H1 (cell line): ENCODE measurements at regions not wholly inside any gene's neighbourhood (a gene's known extent, or its start where the extent isn't known, plus 50 kb on each side); places are given as distances from the start of the nearest gene placed in this dataset.

Source experiments
- CTCF ChIA-PET: fragments of 300-600 bp; sonication (Branson Sonifier 250); formaldehyde crosslinking; loops from one replicate; lab custom pipeline; 2021; ENCODE audit not compliant: partially characterized antibody; lab: Charles Lee
- POLR2A ChIA-PET: fragments of 300-600 bp; sonication (Branson Sonifier 250); formaldehyde crosslinking; loops from one replicate; lab custom pipeline; 2021; ENCODE audit warnings: inconsistent platforms; ENCODE audit not compliant: partially characterized antibody; lab: Charles Lee
- DNase-seq, 2 experiments: peaks; one replicate each; pipeline versions ENCODE4 v3.0.0 to v3.0.0-alpha.2; 2010 to 2022; ENCODE audit warnings: low spot score in 2 of 2, low read depth in 1 of 2, mixed read lengths in 1 of 2
- FAIRE-seq: peaks from 2 replicates; lab custom pipeline; 2011; peaks lifted over from hg19 to GRCh38; lab: Jason Lieb, UNC
- H2AFZ ChIP-seq: 2 replicates; pipeline ENCODE4 v1.8.1; 2012; ENCODE audit warnings: low read length, inconsistent platforms
- H2AK5ac ChIP-seq: 2 replicates; pipeline ENCODE4 v1.6.1; 2013; ENCODE audit warnings: low read depth, low read length
- H2BK120ac ChIP-seq: replicated peaks from 2 replicates; pipeline ENCODE3; 2013; ENCODE audit warnings: low read depth, low read length, inconsistent platforms
- H2BK12ac ChIP-seq: 2 replicates; pipeline ENCODE4 v1.6.1; 2013; ENCODE audit warnings: low read depth, low read length
- H2BK15ac ChIP-seq: 2 replicates; pipeline ENCODE4 v1.6.1; 2013; ENCODE audit warnings: low read length
- H2BK20ac ChIP-seq: 2 replicates; pipeline ENCODE4 v1.6.1; 2013; ENCODE audit warnings: low read length
- H2BK5ac ChIP-seq: 2 replicates; pipeline ENCODE4 v1.6.1; 2013; ENCODE audit warnings: low read depth, low read length
- H3K14ac ChIP-seq: 2 replicates; pipeline ENCODE4 v1.6.1; 2013; ENCODE audit warnings: inconsistent platforms; ENCODE audit not compliant: insufficient read length
- H3K18ac ChIP-seq: 2 replicates; pipeline ENCODE4 v1.6.1; 2013; ENCODE audit warnings: low read length; ENCODE audit errors: extremely low read depth
- H3K23ac ChIP-seq: 2 replicates; pipeline ENCODE4 v1.6.1; 2013; ENCODE audit warnings: inconsistent platforms; ENCODE audit not compliant: insufficient read length
- H3K23me2 ChIP-seq: 2 replicates; pipeline ENCODE4 v1.6.1; 2013; ENCODE audit warnings: low read depth, low read length
- H3K27ac ChIP-seq: 2 replicates; pipeline ENCODE4 v1.6.1; 2011; ENCODE audit warnings: low read depth, low read length, inconsistent platforms
- H3K27me3 ChIP-seq, 4 experiments: replicated peaks in 1 of 4; 1 replicate in 1 of 4; 2 replicates in 3 of 4; pipeline versions ENCODE4 v1.6.1 to v1.8.1; 2011 to 2013; ENCODE audit warnings: low read length in 3 of 4, mild to moderate bottlenecking in 3 of 4, inconsistent platforms in 2 of 4, mixed read lengths in 2 of 4, moderate library complexity in 1 of 4; ENCODE audit not compliant: control insufficient read depth in 3 of 4, insufficient read depth in 3 of 4; ENCODE audit errors: extremely low read depth in 1 of 4
- H3K36me3 ChIP-seq, 4 experiments: 2 replicates each; pipeline versions ENCODE4 v1.6.1 to v1.8.1; 2011 to 2013; ENCODE audit warnings: mild to moderate bottlenecking in 4 of 4, low read length in 3 of 4, moderate library complexity in 2 of 4, control low read depth in 1 of 4, inconsistent platforms in 1 of 4; ENCODE audit not compliant: insufficient read depth in 4 of 4, control insufficient read depth in 2 of 4
- H3K4ac ChIP-seq: replicated peaks from 2 replicates; pipeline ENCODE3; 2013; ENCODE audit warnings: low read length, low read depth, mixed read lengths, inconsistent platforms; ENCODE audit not compliant: insufficient read length
- H3K4me1 ChIP-seq, 4 experiments: replicated peaks in 1 of 4; 1 replicate in 1 of 4; 2 replicates in 3 of 4; pipeline versions ENCODE4 v1.6.1 to v1.8.1; 2011 to 2013; ENCODE audit warnings: low read length in 3 of 4, inconsistent platforms in 2 of 4, mixed read lengths in 1 of 4; ENCODE audit not compliant: insufficient read depth in 4 of 4, control insufficient read depth in 3 of 4
- H3K4me2 ChIP-seq, 2 experiments: 2 replicates each; pipeline versions ENCODE4 v1.6.1 to v1.8.1; 2011 to 2013; ENCODE audit warnings: low read depth in 2 of 2, low read length in 2 of 2, control low read depth in 1 of 2, inconsistent platforms in 1 of 2, mild to moderate bottlenecking in 1 of 2; ENCODE audit not compliant: insufficient read depth in 1 of 2
- H3K4me3 ChIP-seq, 4 experiments: fragments of 200-600, 300-600 bp in 1 of 4; sonication (generic), shearing (Covaris generic), sonication (Bioruptor Twin) in 1 of 4; 2 replicates each; pipeline versions ENCODE4 v1.5.1 to v1.8.1; 2011 to 2016; ENCODE audit warnings: low read length in 4 of 4, low read depth in 3 of 4, control low read depth in 2 of 4, inconsistent platforms in 2 of 4, mild to moderate bottlenecking in 2 of 4, mixed read lengths in 1 of 4, moderate library complexity in 1 of 4; ENCODE audit not compliant: insufficient read depth in 2 of 4; ENCODE audit errors: extremely low read depth in 1 of 4
- H3K56ac ChIP-seq: replicated peaks from 2 replicates; pipeline ENCODE3; 2013; ENCODE audit warnings: low read depth, mild to moderate bottlenecking, mixed read lengths, low read length, inconsistent platforms; ENCODE audit not compliant: insufficient read length
- H3K79me1 ChIP-seq: 2 replicates; pipeline ENCODE4 v1.6.1; 2013; ENCODE audit warnings: low read depth, low read length, control low read depth
- H3K79me2 ChIP-seq, 2 experiments: 2 replicates each; pipeline versions ENCODE4 v1.6.1 to v1.8.1; 2012 to 2013; ENCODE audit warnings: low read length in 2 of 2, mild to moderate bottlenecking in 2 of 2, inconsistent platforms in 1 of 2; ENCODE audit not compliant: insufficient read depth in 2 of 2, control insufficient read depth in 1 of 2
- H3K9ac ChIP-seq, 4 experiments: replicated peaks in 1 of 4; 1 replicate in 1 of 4; 2 replicates in 3 of 4; pipeline versions ENCODE4 v1.6.1 to v1.8.1; 2011 to 2013; ENCODE audit warnings: low read depth in 3 of 4, low read length in 3 of 4, control low read depth in 2 of 4, mild to moderate bottlenecking in 2 of 4, moderate library complexity in 2 of 4, inconsistent platforms in 1 of 4; ENCODE audit errors: extremely low read depth in 1 of 4
- H3K9me3 ChIP-seq, 2 experiments: 2 replicates each; pipeline versions ENCODE4 v1.6.1 to v1.8.1; 2012 to 2013; ENCODE audit warnings: mild to moderate bottlenecking in 2 of 2, moderate library complexity in 2 of 2, control low read depth in 1 of 2, inconsistent platforms in 1 of 2, low read depth in 1 of 2, low read length in 1 of 2, mixed read lengths in 1 of 2; ENCODE audit not compliant: insufficient read depth in 2 of 2
- H4K20me1 ChIP-seq, 2 experiments: replicated peaks in 1 of 2; 2 replicates each; pipeline versions ENCODE3 to v1.8.1; 2011 to 2013; ENCODE audit warnings: inconsistent platforms in 2 of 2, low read length in 2 of 2, mild to moderate bottlenecking in 1 of 2; ENCODE audit not compliant: insufficient read depth in 2 of 2, control insufficient read depth in 1 of 2
- H4K5ac ChIP-seq: 2 replicates; pipeline ENCODE4 v1.6.1; 2013; ENCODE audit warnings: low read length, low read depth, mixed read lengths, inconsistent platforms; ENCODE audit not compliant: insufficient read length
- H4K8ac ChIP-seq: 2 replicates; pipeline ENCODE4 v1.8.0; 2013; ENCODE audit warnings: mild to moderate bottlenecking, moderate library complexity, low read length, inconsistent platforms; ENCODE audit not compliant: insufficient read depth; ENCODE audit errors: extremely low read depth
- H4K91ac ChIP-seq: replicated peaks from 2 replicates; pipeline ENCODE3; 2013; ENCODE audit warnings: low read length, mixed read lengths, inconsistent platforms; ENCODE audit not compliant: insufficient read length
- BACH1 ChIP-seq: IDR thresholded peaks from 2 replicates; pipeline ENCODE4 v1.6.1; 2012; ENCODE audit warnings: low read length, improper control_type of control experiment
- BRCA1 ChIP-seq: IDR thresholded peaks from 2 replicates; pipeline ENCODE4 v1.6.1; 2012; ENCODE audit warnings: low read depth, low read length, improper control_type of control experiment
- CTBP2 ChIP-seq: IDR thresholded peaks from 2 replicates; pipeline ENCODE4 v1.7.0; 2011; ENCODE audit warnings: borderline replicate concordance, mild to moderate bottlenecking, moderate library complexity, mixed read lengths, low read length; ENCODE audit not compliant: insufficient read depth, insufficient read length
- KDM1A ChIP-seq: fragments of 200-600, 300-600 bp; sonication (generic); IDR thresholded peaks from 2 replicates; pipeline ENCODE4 v1.7.1; 2016; ENCODE audit warnings: mild to moderate bottlenecking, low read length, borderline replicate concordance
- NANOG ChIP-seq: IDR thresholded peaks from 2 replicates; pipeline ENCODE4 v1.6.1; 2011; ENCODE audit warnings: low read length, low read depth, mild to moderate bottlenecking, inconsistent platforms; ENCODE audit not compliant: insufficient read depth, poor library complexity, severe bottlenecking
- PHF8 ChIP-seq: fragments of 200-600 bp; sonication (generic); conservative IDR thresholded peaks from 2 replicates; pipeline ENCODE4 v1.7.1; 2012; ENCODE audit warnings: low read depth, mild to moderate bottlenecking, inconsistent platforms, low read length, moderate library complexity
- POLR2A ChIP-seq, 2 experiments: IDR thresholded peaks; 1 replicate in 1 of 2; 2 replicates in 1 of 2; pipeline ENCODE4 v1.6.1; 2011; ENCODE audit warnings: low read depth in 2 of 2, low read length in 2 of 2, mild to moderate bottlenecking in 2 of 2; ENCODE audit errors: control extremely low read depth in 1 of 2
- SAP30 ChIP-seq: fragments of 300-600 bp; sonication (generic); IDR thresholded peaks from 2 replicates; pipeline ENCODE4 v1.7.1; 2012; ENCODE audit warnings: low read length, moderate library complexity, mild to moderate bottlenecking, inconsistent platforms; ENCODE audit not compliant: insufficient read depth, insufficient replicate concordance
- SIX5 ChIP-seq: IDR thresholded peaks from 2 replicates; pipeline ENCODE4 v1.6.1; 2011; ENCODE audit warnings: mild to moderate bottlenecking, low read depth, low read length
- USF2 ChIP-seq: IDR thresholded peaks from 2 replicates; pipeline ENCODE4 v1.6.1; 2011; ENCODE audit warnings: low read length, improper control_type of control experiment
- WGBS, 2 experiments: shearing (Covaris generic) in 1 of 2; methylation state at CpG; one replicate each; pipeline versions ENCODE4 v1.1.6 to v1.1.7; 2013 to 2015; ENCODE audit warnings: low lambda C conversion rate in 2 of 2, mixed read lengths in 2 of 2, inconsistent platforms in 1 of 2, low coverage in 1 of 2, missing lambda C conversion rate in 1 of 2; ENCODE audit not compliant: insufficient replicate concordance in 2 of 2, insufficient coverage in 1 of 2, insufficient read length in 1 of 2; ENCODE audit errors: extremely low coverage in 1 of 2, missing lambda C conversion rate in 1 of 2; 5-methylcytosine and 5-hydroxymethylcytosine counted together

- Histone ChIP-seq H3K23ac (no peak overlapping the region), H3K27me3 (peaks cover 0 to 2% (median 0%) of the 10 kb centered on the region in 4 experiments; a peak in 2 of 7 replicates), H4K91ac (peak overlapping the region; percentile 34), H3K4me1 (peaks cover 0 to 3% (median 0%) of the 10 kb centered on the region in 4 experiments; a peak in 4 of 7 replicates), H4K20me1 (no peaks in the 10 kb centered on the region), H4K8ac (no peak overlapping the region), H2BK120ac (no peak overlapping the region), H4K5ac (no peak overlapping the region), H2AFZ (0 out of 2 replicates have a peak overlapping the region, but pooled peaks have one; percentile 21), H3K23me2 (no peaks in the 10 kb centered on the region; the same call in 1 of the 2 replicates), H3K9ac (no peak overlapping the region), H3K4me3 (no peak overlapping the region), H3K14ac (no peak overlapping the region), H2BK15ac (peak overlapping the region; percentile 10; the same call in 1 of the 2 replicates), H2BK5ac (peak overlapping the region; percentile 44; the same call in 1 of the 2 replicates), H3K36me3 (no peaks in the 10 kb centered on the region), H3K27ac (no peak overlapping the region), H3K56ac (no peak overlapping the region), H2BK12ac (peak overlapping the region; percentile 84; the same call in 1 of the 2 replicates), H2AK5ac (0 out of 2 replicates have a peak overlapping the region, but pooled peaks have one; percentile 82), H3K9me3 (no peaks in the 10 kb centered on the region), H3K4ac (no peak overlapping the region), H3K18ac (no peak overlapping the region), H3K4me2 (no peak overlapping the region), H2BK20ac (peak overlapping the region; percentile 86; the same call in 1 of the 2 replicates), H3K79me1 (no peaks in the 10 kb centered on the region), H3K79me2 (no peaks in the 10 kb centered on the region)
- no peak for TF ChIP-seq SIX5
- TF ChIP-seq BACH1, result no peak
- no peak for TF ChIP-seq KDM1A
- TF ChIP-seq NANOG, result no peak
- TF ChIP-seq PHF8, result no peak
- no peak for TF ChIP-seq POLR2A (IDR thresholded peaks at IDR 0.05; ENCODE audit: control extremely low read depth in 1 of 2, low read depth in 2 of 2, low read length in 2 of 2)
- no peak for TF ChIP-seq USF2
- TF ChIP-seq BRCA1, result no peak
- no peak for TF ChIP-seq CTBP2
- no peak for TF ChIP-seq SAP30
- DNase-seq, result no peak
- CTCF ChIA-PET, result interaction anchor here (0.6 to 1.1 kb wide), 3 partner anchors 59 to 271 kb away, joined by 3 to 4 read pairs (median 4); no protein-coding TSS in a partner anchor
- POLR2A ChIA-PET, result interaction anchor here (2.2 kb wide), 1 partner anchor 23 kb away, joined by 6 read pairs; no protein-coding TSS in a partner anchor
- FAIRE-seq, result no peak
- WGBS, 2 experiments, result 74% methylated on average over 7 of the region's 7 CpGs; no CpG with 5 or more reads in 1 of the 2 experiments
These were observed 126.7 kb upstream of the FOXF1 start for GRCh38 chr16:86383488-86384262.
